ENCODE measurements at regions not wholly inside any gene's neighbourhood (a gene's known extent, or its start where the extent isn't known, plus 50 kb on each side); places are given as distances from the start of the nearest gene placed in this dataset.
"Not testable (repeated sequence)": the region's sequence is repeated elsewhere in the genome, so short reads cannot be mapped to it uniquely, and the experiment has no call there.

- ATAC-seq (ENCODE audit: low read depth), result no peak
- DNase-seq (ENCODE audit: low spot score in 2 of 2), result no peak
- H3K4me3 Mint-ChIP-seq, result no peak overlapping the region
- H3K4me1 Mint-ChIP-seq, result no peaks in the 10 kb centered on the region
- H3K27me3 Mint-ChIP-seq, result peaks cover 2% of the 10 kb centered on the region
- peaks cover 1% of the 10 kb centered on the region for H3K9me3 Mint-ChIP-seq
- H3K36me3 Mint-ChIP-seq, result no peaks in the 10 kb centered on the region
- H3K27ac Mint-ChIP-seq, result no peak overlapping the region
These were observed 693.6 kb downstream of the TLE1 start for GRCh38 chr9:80995759-80996158.

GRCh38 chr9:80994892-80995291 is 694.5 kb downstream of the TLE1 start:
- no peak overlapping the region for H3K27ac Mint-ChIP-seq
- H3K36me3 Mint-ChIP-seq, result no peaks in the 10 kb centered on the region
- ATAC-seq (ENCODE audit: low read depth) (no peak), DNase-seq (ENCODE audit: low spot score in 2 of 2) (no peak)
- H3K27me3 Mint-ChIP-seq, result peaks cover 2% of the 10 kb centered on the region
- H3K9me3 Mint-ChIP-seq, result peaks cover 1% of the 10 kb centered on the region
- H3K4me1 Mint-ChIP-seq, result no peaks in the 10 kb centered on the region
- H3K4me3 Mint-ChIP-seq, result no peak overlapping the region

DNA sequence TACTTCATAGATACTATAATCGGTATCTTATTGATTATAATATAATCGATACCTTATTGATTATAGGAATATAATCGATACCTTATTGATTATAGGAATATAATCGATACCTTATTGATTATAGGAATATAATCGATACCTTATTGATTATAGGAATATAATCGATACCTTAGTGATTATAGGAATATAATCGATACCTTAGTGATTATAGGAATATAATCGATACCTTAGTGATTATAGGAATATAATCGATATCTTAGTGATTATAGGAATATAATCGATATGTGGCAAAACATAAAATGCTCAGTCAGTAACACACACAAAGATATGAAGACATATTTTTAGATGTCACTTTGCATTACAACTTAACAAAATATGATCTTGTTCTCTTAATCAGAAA is 703.8 kb downstream of the TLE1 start:
- H3K27me3 Mint-ChIP-seq; H3K27ac Mint-ChIP-seq; H3K4me1 Mint-ChIP-seq; H3K4me3 Mint-ChIP-seq; ATAC-seq (ENCODE audit: low read depth); H3K36me3 Mint-ChIP-seq; DNase-seq (ENCODE audit: low spot score in 2 of 2); H3K9me3 Mint-ChIP-seq: not testable (repeated sequence)

DNA sequence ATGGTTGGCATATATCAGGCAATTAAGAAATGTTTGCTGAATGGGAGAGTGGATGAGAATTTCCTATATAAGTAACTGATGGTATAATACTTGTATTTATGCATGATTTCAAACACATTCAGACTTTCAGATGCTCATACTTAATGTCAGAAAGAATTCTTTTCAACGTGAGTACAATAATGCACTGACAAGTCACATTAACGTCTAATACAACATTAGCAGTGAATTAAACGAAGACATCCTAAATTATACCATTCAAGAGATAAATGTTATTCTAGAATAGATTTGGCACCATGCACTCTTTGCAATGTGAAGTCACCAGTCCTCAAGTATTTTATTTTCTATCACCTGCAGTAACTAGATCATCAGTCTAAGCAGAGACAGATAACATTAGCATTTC is 712.9 kb downstream of the TLE1 start:
- Mint-ChIP-seq H3K9me3 (peaks cover 11% of the 10 kb centered on the region), H3K27ac (no peak overlapping the region), H3K27me3 (no peaks in the 10 kb centered on the region), H3K36me3 (no peaks in the 10 kb centered on the region), H3K4me3 (no peak overlapping the region), H3K4me1 (no peaks in the 10 kb centered on the region)
- DNase-seq (ENCODE audit: low spot score in 2 of 2), result no peak
- ATAC-seq (ENCODE audit: low read depth), result no peak

DNA sequence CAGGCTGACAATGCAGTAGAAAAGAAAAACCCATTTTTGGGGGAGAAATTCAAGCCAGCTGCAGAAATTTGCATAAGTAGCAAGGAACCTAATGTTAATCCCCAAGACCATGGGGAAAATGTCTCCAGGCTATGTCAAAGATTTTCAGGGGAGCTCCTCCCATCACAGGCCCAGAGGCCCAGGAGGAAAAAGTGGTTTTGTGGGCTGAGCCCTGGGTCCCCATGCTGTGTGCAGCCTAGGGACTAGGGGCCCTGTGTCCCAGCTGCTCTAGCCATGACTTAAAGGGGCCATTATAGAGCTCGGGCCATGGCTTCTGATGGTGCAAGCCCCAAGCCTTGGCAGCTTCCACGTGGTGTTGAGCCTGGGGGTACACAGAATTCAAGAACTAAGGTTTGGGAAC is 719.0 kb downstream of the TLE1 start:
- not testable (repeated sequence) for H3K36me3 Mint-ChIP-seq; H3K27me3 Mint-ChIP-seq; H3K4me1 Mint-ChIP-seq; H3K4me3 Mint-ChIP-seq; ATAC-seq (ENCODE audit: low read depth); H3K27ac Mint-ChIP-seq; DNase-seq (ENCODE audit: low spot score in 2 of 2)
- H3K9me3 Mint-ChIP-seq, result peaks cover 10% of the 10 kb centered on the region

GRCh38 chr9:80968611-80969010 is 720.7 kb downstream of the TLE1 start:
- H3K27me3 Mint-ChIP-seq, result no peaks in the 10 kb centered on the region
- no peak for DNase-seq (ENCODE audit: low spot score in 2 of 2)
- no peak for ATAC-seq (ENCODE audit: low read depth)
- no peaks in the 10 kb centered on the region for H3K4me1 Mint-ChIP-seq
- H3K36me3 Mint-ChIP-seq, result peaks cover 3% of the 10 kb centered on the region
- H3K4me3 Mint-ChIP-seq, result no peak overlapping the region
- no peak overlapping the region for H3K27ac Mint-ChIP-seq
- peaks cover 4% of the 10 kb centered on the region for H3K9me3 Mint-ChIP-seq

DNA sequence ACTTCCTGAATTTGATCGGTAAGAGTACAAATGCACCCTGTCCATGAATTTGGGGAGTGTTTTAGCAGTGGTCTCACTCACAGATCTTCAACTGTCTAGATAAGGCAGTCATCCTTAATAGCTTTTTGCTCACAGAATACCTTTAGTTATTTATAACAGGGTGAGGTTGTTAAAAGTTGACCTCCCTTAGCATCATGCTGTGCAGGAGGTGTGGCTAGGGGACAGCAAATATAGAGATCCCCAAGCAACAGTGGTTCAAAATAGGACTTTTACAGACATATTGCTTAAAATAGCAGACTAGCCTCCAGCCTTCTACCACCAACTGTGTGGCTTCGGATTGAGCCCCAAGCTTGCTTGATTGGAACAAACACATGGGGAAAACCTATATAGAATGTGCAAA is 724.4 kb downstream of the TLE1 start:
- Mint-ChIP-seq H3K27me3 (no peaks in the 10 kb centered on the region), H3K27ac (no peak overlapping the region), H3K9me3 (peaks cover 3% of the 10 kb centered on the region), H3K4me1 (no peaks in the 10 kb centered on the region), H3K36me3 (peaks cover 3% of the 10 kb centered on the region), H3K4me3 (no peak overlapping the region)
- DNase-seq (ENCODE audit: low spot score in 2 of 2), result no peak
- ATAC-seq (ENCODE audit: low read depth), result no peak

DNA sequence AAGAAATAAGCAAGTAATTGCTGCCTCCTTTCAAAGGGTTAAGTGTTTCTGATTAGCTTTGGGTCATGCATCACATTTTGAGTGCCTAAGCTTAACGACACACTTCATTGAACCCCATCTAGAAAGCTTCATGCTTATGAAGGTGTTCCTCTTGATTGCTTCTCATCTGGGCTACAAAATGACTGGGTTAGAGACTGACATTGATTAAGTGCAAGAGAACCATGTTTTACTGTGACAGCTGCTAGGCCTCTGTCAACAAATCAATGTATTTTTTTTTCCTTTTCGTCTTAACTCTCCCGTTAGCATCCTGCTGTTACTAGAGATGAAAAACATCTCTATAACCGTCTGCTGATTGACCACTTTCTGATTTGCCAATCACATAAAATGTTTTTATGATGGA is 725.0 kb downstream of the TLE1 start:
- no peak for DNase-seq (ENCODE audit: low spot score in 2 of 2)

DNA sequence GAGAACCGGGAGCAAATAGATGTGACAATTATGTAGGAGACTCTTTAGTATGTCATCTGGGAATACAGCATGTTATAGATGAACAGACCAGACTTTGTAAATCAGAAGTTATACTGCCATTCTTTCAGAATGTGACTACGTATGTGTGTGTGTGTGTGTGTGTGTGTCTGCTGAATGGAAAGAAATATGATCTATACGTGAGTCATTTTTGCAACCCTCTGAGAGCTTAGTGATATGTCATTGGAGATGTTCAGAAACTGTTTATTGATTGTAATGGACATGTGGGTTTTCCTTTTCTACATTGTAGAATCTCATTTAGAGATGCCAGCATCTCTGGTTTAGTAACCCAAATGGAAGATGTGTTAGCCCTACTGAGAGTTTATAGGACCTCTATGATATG is 731.5 kb downstream of the TLE1 start:
- Mint-ChIP-seq H3K9me3 (peaks cover 1% of the 10 kb centered on the region), H3K4me3 (no peak overlapping the region), H3K4me1 (no peaks in the 10 kb centered on the region), H3K27me3 (no peaks in the 10 kb centered on the region), H3K27ac (no peak overlapping the region), H3K36me3 (no peaks in the 10 kb centered on the region)
- ATAC-seq (ENCODE audit: low read depth) (no peak), DNase-seq (ENCODE audit: low spot score in 2 of 2) (no peak)

More for the DNA sequence above, 725.0 kb downstream of the TLE1 start:
- Mint-ChIP-seq H3K27me3 (no peaks in the 10 kb centered on the region), H3K27ac (no peak overlapping the region), H3K36me3 (no peaks in the 10 kb centered on the region), H3K9me3 (peaks cover 1% of the 10 kb centered on the region), H3K4me3 (no peak overlapping the region), H3K4me1 (no peaks in the 10 kb centered on the region)
- no peak for ATAC-seq (ENCODE audit: low read depth)

GRCh38 chr9:80954521-80954920 is 734.8 kb downstream of the TLE1 start:
- H3K27me3 Mint-ChIP-seq, result no peaks in the 10 kb centered on the region
- no peaks in the 10 kb centered on the region for H3K9me3 Mint-ChIP-seq
- H3K27ac Mint-ChIP-seq, result no peak overlapping the region
- DNase-seq (ENCODE audit: low spot score in 2 of 2), result no peak
- no peaks in the 10 kb centered on the region for H3K4me1 Mint-ChIP-seq
- ATAC-seq (ENCODE audit: low read depth), result no peak
- H3K36me3 Mint-ChIP-seq, result no peaks in the 10 kb centered on the region
- H3K4me3 Mint-ChIP-seq, result no peak overlapping the region

- Mint-ChIP-seq H3K27ac (no peak overlapping the region), H3K9me3 (no peaks in the 10 kb centered on the region), H3K27me3 (no peaks in the 10 kb centered on the region), H3K36me3 (no peaks in the 10 kb centered on the region), H3K4me1 (no peaks in the 10 kb centered on the region), H3K4me3 (no peak overlapping the region)
- ATAC-seq (ENCODE audit: low read depth) (no peak), DNase-seq (ENCODE audit: low spot score in 2 of 2) (no peak)
These were observed 736.9 kb downstream of the TLE1 start for GRCh38 chr9:80952363-80952922.

- Mint-ChIP-seq H3K36me3 (no peaks in the 10 kb centered on the region), H3K4me1 (no peaks in the 10 kb centered on the region), H3K27ac (no peak overlapping the region), H3K27me3 (no peaks in the 10 kb centered on the region), H3K9me3 (no peaks in the 10 kb centered on the region), H3K4me3 (no peak overlapping the region)
- no peak for DNase-seq (ENCODE audit: low spot score in 2 of 2)
- no peak for ATAC-seq (ENCODE audit: low read depth)
These were observed 737.7 kb downstream of the TLE1 start for GRCh38 chr9:80951675-80952074.

DNA sequence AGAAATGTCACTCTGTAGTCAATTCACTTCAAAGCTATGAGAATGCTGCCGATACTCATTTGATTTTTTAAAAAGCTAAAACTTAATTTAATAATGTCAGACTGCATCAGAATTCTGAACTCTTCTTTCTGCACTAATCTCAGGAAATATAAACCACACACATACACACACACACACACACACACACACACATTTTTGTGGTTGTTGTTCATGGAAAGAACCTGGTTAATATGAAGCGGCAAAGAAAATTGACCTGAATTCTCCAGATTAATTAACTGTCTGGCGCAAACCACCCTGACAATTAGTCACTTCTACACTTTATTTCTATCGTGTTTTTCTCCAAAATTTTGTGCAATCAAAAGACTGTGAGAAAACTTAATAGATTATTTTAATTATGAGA is 740.5 kb downstream of the TLE1 start:
- Mint-ChIP-seq H3K4me1 (peaks cover 2% of the 10 kb centered on the region), H3K27ac (no peak overlapping the region), H3K27me3 (no peaks in the 10 kb centered on the region), H3K36me3 (no peaks in the 10 kb centered on the region), H3K9me3 (no peaks in the 10 kb centered on the region), H3K4me3 (no peak overlapping the region)
- ATAC-seq (ENCODE audit: low read depth), result no peak
- no peak for DNase-seq (ENCODE audit: low spot score in 2 of 2)

DNA sequence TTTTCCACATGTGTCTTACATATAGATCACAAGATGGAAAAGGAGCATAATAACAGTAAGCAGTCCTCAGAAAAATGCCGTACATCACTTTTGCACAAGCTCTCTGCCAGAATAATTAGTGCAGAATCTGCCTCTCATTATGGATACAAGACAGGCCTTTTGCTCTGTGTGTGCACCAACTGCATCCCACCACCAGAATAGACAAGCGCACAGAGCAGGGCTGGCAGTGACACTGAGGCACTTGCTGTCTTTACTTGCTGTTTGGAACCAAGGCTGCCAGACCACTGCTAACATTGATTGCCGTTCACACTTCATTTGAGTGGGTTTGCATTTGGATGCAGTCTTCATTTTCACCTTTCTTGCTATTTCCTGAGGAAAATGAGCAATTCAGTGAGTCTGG is 741.3 kb downstream of the TLE1 start:
- Mint-ChIP-seq H3K36me3 (no peaks in the 10 kb centered on the region), H3K4me1 (peaks cover 2% of the 10 kb centered on the region), H3K27me3 (no peaks in the 10 kb centered on the region), H3K27ac (no peak overlapping the region), H3K4me3 (no peak overlapping the region), H3K9me3 (no peaks in the 10 kb centered on the region)
- no peak for DNase-seq (ENCODE audit: low spot score in 2 of 2)
- no peak for ATAC-seq (ENCODE audit: low read depth)

DNA sequence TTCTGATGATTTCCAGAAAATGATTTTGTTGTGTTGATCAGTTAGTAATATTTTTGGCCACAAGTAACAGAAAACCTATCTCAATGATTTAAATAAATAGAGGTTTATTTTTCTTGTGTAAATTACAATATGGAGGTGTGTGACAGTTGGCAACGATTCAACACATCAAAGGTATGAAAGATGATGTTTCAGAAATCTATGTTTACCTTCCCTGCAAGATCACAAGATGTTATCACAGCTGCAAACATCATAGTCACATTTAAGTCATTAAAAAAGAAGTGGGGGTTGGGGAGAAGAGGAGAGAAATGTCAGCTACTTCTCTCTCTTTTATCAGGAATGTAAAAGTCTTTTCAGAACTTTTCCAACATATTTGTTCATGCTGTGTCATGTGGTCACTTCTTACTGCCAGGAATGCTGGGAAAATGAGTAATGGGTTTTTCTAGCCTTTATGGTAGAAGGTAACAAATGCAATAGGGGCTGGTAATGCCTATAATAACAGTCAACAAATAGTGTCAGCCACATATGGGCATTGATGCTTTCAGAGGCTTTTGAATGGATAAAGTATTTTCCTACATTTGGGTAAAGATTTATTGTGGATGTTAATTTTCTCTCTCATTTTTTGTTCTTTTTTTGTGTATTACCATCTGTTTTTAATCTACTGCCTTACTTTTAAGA is 742.7 kb downstream of the TLE1 start:
- no peaks in the 10 kb centered on the region for H3K27me3 Mint-ChIP-seq
- H3K9me3 Mint-ChIP-seq, result no peaks in the 10 kb centered on the region
- H3K27ac Mint-ChIP-seq, result no peak overlapping the region
- peaks cover 2% of the 10 kb centered on the region for H3K4me1 Mint-ChIP-seq
- no peaks in the 10 kb centered on the region for H3K36me3 Mint-ChIP-seq
- no peak for DNase-seq (ENCODE audit: low spot score in 2 of 2)
- H3K4me3 Mint-ChIP-seq, result no peak overlapping the region
- no peak for ATAC-seq (ENCODE audit: low read depth)

Measured in memory B cell (primary cell).